Ectodermal cell (in vitro differentiated cells): ENCODE measurements at regions not wholly inside any gene's neighbourhood (a gene's known extent, or its start where the extent isn't known, plus 50 kb on each side); places are given as distances from the start of the nearest gene placed in this dataset.

Source experiments
- H3K27ac ChIP-seq: 2 replicates; pipeline ENCODE4 v1.7.0; 2013; ENCODE audit warnings: mild to moderate bottlenecking, low read depth, low read length; ENCODE audit not compliant: insufficient read depth, poor library complexity, severe bottlenecking
- H3K27me3 ChIP-seq: 2 replicates; pipeline ENCODE4 v1.7.0; 2013; ENCODE audit warnings: mild to moderate bottlenecking, low read length; ENCODE audit not compliant: insufficient read depth, control insufficient read depth, poor library complexity, severe bottlenecking
- H3K36me3 ChIP-seq: one replicate; pipeline ENCODE4 v1.7.0; 2013; ENCODE audit warnings: low read length; ENCODE audit not compliant: control insufficient read depth, insufficient read depth
- H3K4me1 ChIP-seq: one replicate; pipeline ENCODE4 v1.7.0; 2013; ENCODE audit warnings: low read length; ENCODE audit not compliant: control insufficient read depth, insufficient read depth
- H3K4me3 ChIP-seq: 2 replicates; pipeline ENCODE4 v1.7.0; 2013; ENCODE audit warnings: low read depth, low read length, control low read depth; ENCODE audit not compliant: insufficient read depth
- H3K9me3 ChIP-seq: 2 replicates; pipeline ENCODE4 v1.7.0; 2013; ENCODE audit warnings: mild to moderate bottlenecking, low read length, moderate library complexity; ENCODE audit not compliant: control insufficient read depth
- WGBS, 2 experiments: methylation state at CpG; one replicate each; pipeline ENCODE4 v1.1.7; 2013; ENCODE audit warnings: missing lambda C conversion rate in 2 of 2; 5-methylcytosine and 5-hydroxymethylcytosine counted together

DNA sequence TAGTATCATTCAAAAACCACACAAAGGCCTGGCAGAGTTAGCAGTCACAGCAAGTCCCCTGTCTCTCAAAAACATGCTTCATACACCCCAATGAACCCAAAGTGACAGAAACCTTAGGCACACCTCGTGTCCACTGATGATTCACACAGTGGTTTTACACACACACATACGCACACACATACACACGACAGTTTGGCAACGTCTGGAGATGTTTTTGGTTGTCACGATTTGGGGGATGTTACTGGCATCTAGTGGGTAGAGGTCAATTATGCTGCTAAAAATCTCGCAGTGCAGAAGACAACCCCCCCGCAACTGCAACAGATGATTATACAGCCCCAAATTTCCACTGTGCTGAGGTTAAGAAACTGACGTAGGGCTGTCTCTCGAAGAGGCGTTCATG is 72.9 kb upstream of the PARD3B start:
- no peaks in the 10 kb centered on the region for H3K27me3 ChIP-seq
- WGBS, 2 experiments = 94 to 96% methylated on average over 10 of the region's 10 CpGs
- H3K27ac ChIP-seq = no peak overlapping the region
- no peak overlapping the region for H3K4me3 ChIP-seq
- H3K36me3 ChIP-seq = no peaks in the 10 kb centered on the region
- no peaks in the 10 kb centered on the region for H3K4me1 ChIP-seq
- H3K9me3 ChIP-seq = no peaks in the 10 kb centered on the region

DNA sequence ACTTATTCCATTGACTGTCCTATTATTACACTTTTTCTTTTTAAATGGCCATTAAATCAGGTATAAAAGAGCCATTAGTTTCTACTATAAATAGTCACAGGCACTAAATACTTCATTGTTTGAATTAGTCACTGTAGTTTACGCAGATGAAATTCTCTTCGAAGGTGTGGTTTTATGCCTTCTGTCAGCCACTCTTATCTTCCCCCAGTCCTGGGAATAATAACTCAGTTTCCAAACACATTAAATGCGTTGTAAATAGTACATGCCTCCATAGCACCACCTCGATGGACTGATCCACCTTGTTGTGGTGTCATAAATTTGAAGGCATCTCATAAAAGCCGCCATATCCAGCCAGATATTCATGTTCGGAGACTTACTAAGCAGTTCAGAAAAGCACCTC is 72.1 kb upstream of the PARD3B start:
- WGBS, 2 experiments = 96 to 97% methylated on average over 6 of the region's 6 CpGs

DNA sequence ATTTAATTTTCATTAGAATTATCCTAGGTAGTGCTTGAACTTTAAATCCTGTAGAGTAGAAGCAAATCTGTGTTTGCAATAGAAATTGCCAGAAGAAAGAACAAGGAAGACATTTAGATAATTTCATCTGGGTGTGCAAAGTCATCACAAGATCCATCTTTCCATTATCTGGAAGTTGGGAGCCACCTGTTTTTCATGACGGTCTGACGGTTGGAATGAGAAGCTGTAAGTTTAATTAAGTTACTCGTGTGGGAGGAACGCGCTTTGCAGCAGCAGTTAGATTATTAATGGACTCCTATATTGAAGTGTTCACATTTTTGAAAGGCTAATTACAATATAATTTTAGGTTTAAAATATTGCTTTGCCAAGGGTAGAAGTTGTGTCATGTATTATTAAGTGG is 69.9 kb upstream of the PARD3B start:
- Histone ChIP-seq H3K27me3 (no peaks in the 10 kb centered on the region), H3K9me3 (no peaks in the 10 kb centered on the region), H3K27ac (no peak overlapping the region), H3K4me3 (no peak overlapping the region), H3K36me3 (no peaks in the 10 kb centered on the region), H3K4me1 (no peaks in the 10 kb centered on the region)
- WGBS, 2 experiments = 95 to 98% methylated on average over 5 of the region's 5 CpGs

More for the DNA sequence above, 72.1 kb upstream of the PARD3B start:
- H3K27me3 ChIP-seq = no peaks in the 10 kb centered on the region
- H3K9me3 ChIP-seq = no peaks in the 10 kb centered on the region
- H3K27ac ChIP-seq = no peak overlapping the region
- no peak overlapping the region for H3K4me3 ChIP-seq
- no peaks in the 10 kb centered on the region for H3K4me1 ChIP-seq
- H3K36me3 ChIP-seq = no peaks in the 10 kb centered on the region

DNA sequence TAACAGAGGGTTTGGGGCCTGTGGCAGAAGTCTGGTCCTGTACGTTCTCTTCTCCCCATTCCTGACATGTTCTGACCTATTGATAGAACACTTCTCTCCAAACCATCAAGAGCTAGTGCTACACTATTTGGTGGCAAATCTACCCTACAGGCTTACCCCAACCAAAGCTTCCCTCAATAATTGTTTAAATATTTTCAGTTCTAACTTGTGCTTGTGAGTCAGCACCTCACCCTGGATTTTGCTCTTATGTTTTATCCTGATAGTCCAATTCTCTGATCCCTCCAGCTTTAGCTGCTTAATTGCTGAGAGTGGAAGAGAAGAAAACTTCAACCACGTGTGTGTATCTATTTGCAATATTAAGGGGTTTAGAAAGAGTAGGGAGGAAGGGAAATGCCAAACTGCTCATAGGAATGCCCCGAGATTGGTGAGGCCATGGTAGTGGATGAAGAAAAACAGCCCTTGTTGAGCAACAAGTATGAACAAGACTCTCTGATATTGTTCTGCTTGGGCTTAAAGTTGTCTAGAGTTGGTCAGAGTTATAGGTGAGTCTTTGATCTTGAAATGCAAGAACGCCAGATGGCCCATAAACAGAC is 67.8 kb upstream of the PARD3B start:
- Histone ChIP-seq H3K36me3 (no peaks in the 10 kb centered on the region), H3K9me3 (no peaks in the 10 kb centered on the region), H3K27me3 (no peaks in the 10 kb centered on the region), H3K4me1 (no peaks in the 10 kb centered on the region), H3K27ac (no peak overlapping the region), H3K4me3 (no peak overlapping the region)
- WGBS, 2 experiments = 95% methylated on average over 4 of the region's 4 CpGs

DNA sequence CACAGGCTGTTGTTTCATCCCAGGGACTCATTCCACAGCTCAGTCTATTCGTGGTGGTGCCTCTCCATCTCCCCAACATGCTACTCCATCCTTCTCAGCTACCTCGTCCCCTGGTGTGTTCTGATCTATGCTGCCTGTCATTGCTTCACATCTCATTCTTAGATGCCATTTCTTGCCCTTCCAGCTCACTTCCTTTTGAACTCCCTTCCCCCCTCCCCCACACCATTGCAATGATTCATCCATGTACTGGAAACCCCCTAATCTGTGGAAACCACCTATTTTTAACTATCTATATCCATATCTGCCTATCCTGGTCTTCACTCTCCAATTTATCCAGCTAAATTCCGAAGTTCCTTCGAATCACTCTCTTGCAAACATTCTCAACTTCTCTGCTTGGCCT is 65.7 kb upstream of the PARD3B start:
- Histone ChIP-seq H3K4me1 (no peaks in the 10 kb centered on the region), H3K36me3 (no peaks in the 10 kb centered on the region), H3K27ac (no peak overlapping the region), H3K4me3 (no peak overlapping the region), H3K27me3 (no peaks in the 10 kb centered on the region), H3K9me3 (no peaks in the 10 kb centered on the region)
- 86 to 88% methylated on average over 4 of the region's 4 CpGs for WGBS, 2 experiments

DNA sequence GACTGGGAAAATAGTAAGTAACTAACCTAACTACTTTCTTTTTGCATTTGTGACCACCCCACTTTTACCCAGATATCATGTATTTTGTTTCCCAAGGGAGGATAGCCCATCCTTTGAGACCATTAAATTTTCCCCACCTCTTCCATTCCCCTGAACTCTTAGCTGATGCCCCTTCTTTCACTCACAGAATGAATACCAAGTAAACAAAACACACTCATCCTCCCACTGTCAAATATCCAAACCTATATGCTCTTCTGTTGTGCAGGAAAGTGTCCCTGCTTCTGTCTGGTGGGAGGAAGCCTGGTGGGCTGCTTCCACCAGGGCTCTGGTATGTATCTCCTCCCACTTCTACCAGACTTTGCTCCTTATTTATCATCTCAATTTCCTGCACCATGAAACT is 64.6 kb upstream of the PARD3B start:
- H3K27me3 ChIP-seq = no peaks in the 10 kb centered on the region
- H3K4me1 ChIP-seq = no peaks in the 10 kb centered on the region
- H3K27ac ChIP-seq = no peak overlapping the region
- H3K9me3 ChIP-seq = no peaks in the 10 kb centered on the region
- H3K4me3 ChIP-seq = no peak overlapping the region
- H3K36me3 ChIP-seq = no peaks in the 10 kb centered on the region

DNA sequence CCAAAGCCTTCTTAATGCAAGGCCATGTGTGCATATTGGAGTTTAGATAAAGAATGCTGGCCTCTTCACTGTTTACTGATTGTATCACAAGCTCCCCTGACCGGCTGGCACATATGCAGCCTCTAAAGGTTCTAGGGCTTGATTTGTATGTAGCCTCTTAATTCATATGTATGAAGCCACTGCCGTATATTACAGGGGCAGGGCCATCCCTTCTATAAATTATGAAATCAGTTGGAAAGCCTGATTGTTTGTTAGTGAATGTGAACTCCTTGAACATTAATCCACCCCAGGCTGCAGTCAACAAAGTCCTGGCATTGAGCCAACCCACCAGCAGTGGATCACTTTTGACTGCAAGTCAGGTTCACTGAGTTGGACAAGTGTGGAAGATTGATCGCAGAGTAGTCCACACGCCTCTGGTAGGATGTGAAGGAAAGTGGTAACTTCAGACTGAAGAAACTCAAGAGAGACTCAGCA is 61.6 kb upstream of the PARD3B start:
- no peaks in the 10 kb centered on the region for H3K9me3 ChIP-seq
- WGBS, 2 experiments = 73 to 94% methylated on average over 3 to 4 of the region's 4 CpGs

DNA sequence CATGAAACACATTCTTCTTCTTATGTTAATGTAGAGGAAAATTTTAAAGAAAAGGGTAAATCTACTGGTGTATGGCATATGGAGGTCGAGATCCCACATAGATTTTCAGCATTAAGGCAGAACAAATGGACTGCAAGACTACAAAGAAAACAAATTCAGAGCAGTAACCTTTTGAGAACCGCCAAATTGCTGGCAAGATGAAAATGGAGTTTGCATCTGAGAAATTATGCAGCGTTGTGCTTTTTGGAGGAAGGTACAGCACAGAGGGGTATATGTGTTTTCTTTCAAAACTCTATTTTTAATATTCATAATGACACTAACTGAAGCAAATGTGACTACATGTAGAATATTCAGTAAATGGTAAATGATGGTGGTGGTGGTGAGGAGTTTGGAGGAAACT is 59.0 kb upstream of the PARD3B start:
- WGBS, 2 experiments = 93 to 94% methylated on average over 3 of the region's 3 CpGs

More for the DNA sequence above, 61.6 kb upstream of the PARD3B start:
- H3K4me3 ChIP-seq = no peak overlapping the region
- H3K27ac ChIP-seq = no peak overlapping the region
- no peaks in the 10 kb centered on the region for H3K4me1 ChIP-seq
- no peaks in the 10 kb centered on the region for H3K36me3 ChIP-seq
- H3K27me3 ChIP-seq = no peaks in the 10 kb centered on the region

DNA sequence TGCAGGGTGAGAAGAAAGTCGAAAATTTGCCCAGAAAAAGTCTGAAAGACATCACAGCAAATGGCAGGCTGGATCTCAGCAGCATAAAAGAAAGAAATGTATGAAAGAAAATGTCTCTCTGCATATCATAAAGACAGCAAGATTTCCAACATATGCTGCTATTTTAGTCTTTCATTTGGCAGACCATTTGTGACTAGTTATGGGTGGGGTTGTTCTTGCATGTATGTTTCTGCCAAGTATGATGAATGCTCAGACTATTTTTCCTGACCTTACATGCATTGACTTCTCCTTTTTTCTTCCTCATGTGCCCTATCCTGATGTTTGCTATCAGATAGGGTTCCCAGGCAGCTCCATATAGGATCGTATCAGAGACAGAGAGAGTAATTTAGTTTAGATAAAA is 58.5 kb upstream of the PARD3B start:
- Histone ChIP-seq H3K4me3 (no peak overlapping the region), H3K4me1 (no peaks in the 10 kb centered on the region), H3K27ac (no peak overlapping the region), H3K36me3 (no peaks in the 10 kb centered on the region), H3K27me3 (no peaks in the 10 kb centered on the region), H3K9me3 (no peaks in the 10 kb centered on the region)
- 80 to 90% methylated on average over 1 of the region's 2 CpGs for WGBS, 2 experiments

More for the DNA sequence above, 59.0 kb upstream of the PARD3B start:
- no peaks in the 10 kb centered on the region for H3K27me3 ChIP-seq
- H3K27ac ChIP-seq = no peak overlapping the region
- H3K9me3 ChIP-seq = no peaks in the 10 kb centered on the region
- H3K4me3 ChIP-seq = no peak overlapping the region
- H3K36me3 ChIP-seq = no peaks in the 10 kb centered on the region
- H3K4me1 ChIP-seq = no peaks in the 10 kb centered on the region

DNA sequence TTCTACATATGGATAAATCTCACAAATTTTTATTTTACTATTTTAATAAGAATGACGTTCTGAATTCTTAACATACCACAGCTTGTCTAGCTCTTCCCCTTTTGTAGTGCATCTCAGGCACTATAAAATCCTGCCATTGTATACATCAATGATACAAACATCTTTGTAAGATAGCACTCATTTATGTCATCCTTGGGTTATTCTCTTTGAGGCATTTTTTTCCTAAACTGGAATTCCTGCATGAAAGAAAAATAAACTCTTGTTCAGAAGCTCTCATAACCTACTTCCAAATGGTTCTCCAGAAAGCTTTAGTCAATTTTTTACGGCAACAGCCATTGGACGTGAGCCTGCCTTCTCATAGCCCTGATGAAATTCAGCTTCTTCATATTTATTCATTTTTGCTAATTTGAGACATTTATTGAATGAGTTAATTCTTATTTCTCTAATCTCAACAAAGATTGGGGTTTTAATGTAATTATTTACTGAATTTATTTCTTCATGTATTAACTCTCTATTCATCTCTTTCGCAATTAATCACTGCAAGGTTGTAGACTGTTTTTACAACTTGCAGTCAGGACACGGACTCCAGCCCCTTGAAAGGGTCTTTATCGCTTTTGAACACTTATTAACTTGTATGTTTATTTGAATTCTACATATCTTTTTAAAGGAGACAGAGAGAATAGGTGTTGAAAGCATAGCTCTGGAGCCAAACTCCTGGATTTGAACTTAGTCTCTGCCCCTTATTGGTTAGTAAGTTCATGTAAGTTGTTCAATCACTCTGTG is 57.6 kb upstream of the PARD3B start:
- 94% methylated on average over 3 to 6 of the region's 6 CpGs for WGBS, 2 experiments
- Histone ChIP-seq H3K27me3 (no peaks in the 10 kb centered on the region), H3K27ac (no peak overlapping the region), H3K4me3 (no peak overlapping the region), H3K4me1 (no peaks in the 10 kb centered on the region), H3K36me3 (no peaks in the 10 kb centered on the region), H3K9me3 (no peaks in the 10 kb centered on the region)
